22Rv1 (cell line): ENCODE measurements at regions not wholly inside any gene's neighbourhood (a gene's known extent, or its start where the extent isn't known, plus 50 kb on each side); places are given as distances from the start of the nearest gene placed in this dataset.

Source experiments
- CTCF ChIP-seq: fragments of 450-650 bp; IDR thresholded peaks from 2 replicates; pipeline ENCODE4 v1.5.1; 2017; ENCODE audit warnings: mild to moderate bottlenecking
- ZFX ChIP-seq: fragments of 450-650 bp; IDR thresholded peaks from 2 replicates; pipeline ENCODE4 v1.6.1; 2017; ENCODE audit warnings: antibody characterized with exemption, borderline replicate concordance

- TF ChIP-seq CTCF: no peak
- no peak for TF ChIP-seq ZFX
Observed at GRCh38 chr9:31236344-31236743, 1148.1 kb upstream of the ACO1 start.
